IMR-90 (cell line): ENCODE measurements at regions not wholly inside any gene's neighbourhood (a gene's known extent, or its start where the extent isn't known, plus 50 kb on each side); places are given as distances from the start of the nearest gene placed in this dataset.

Experiments
- ATAC-seq: fragments of 200-7000 bp; cut with Tn5 transposase; 2 replicates; pipeline ENCODE4 v1.9.1; 2020; ENCODE audit warnings: low read depth, mild to moderate bottlenecking, moderate library complexity
- BruUV-seq: library from RNA; stranded (reverse); fragments of 400-500 nt; replicated peaks from 2 replicates; lab custom pipeline; 2021; lab: Mats Ljungman, UMichigan
- CTCF ChIA-PET: fragments of 300-600 bp; formaldehyde crosslinking; extraction: SDS; loops from one replicate; lab custom pipeline; 2021; ENCODE audit warnings: antibody characterized with exemption; lab: Yijun Ruan, JAX
- POLR2A ChIA-PET: fragments of 300-600 bp; sonication (Branson Sonifier 250); formaldehyde crosslinking; loops from one replicate; lab custom pipeline; 2022; ENCODE audit warnings: antibody characterized with exemption; ENCODE audit not compliant: unreplicated experiment; lab: Charles Lee
- DNase-seq: peaks from one replicate; pipeline ENCODE4 v3.0.0; 2013
- H2AFZ ChIP-seq: replicated peaks from 2 replicates; pipeline ENCODE3; 2013; ENCODE audit warnings: low read length, mild to moderate bottlenecking; ENCODE audit not compliant: poor library complexity
- H2AK5ac ChIP-seq: 2 replicates; pipeline ENCODE4 v1.6.1; 2013; ENCODE audit warnings: low read depth, low read length, inconsistent platforms
- H2AK9ac ChIP-seq: replicated peaks from 2 replicates; pipeline ENCODE3; 2013; ENCODE audit warnings: mild to moderate bottlenecking, low read depth, low read length, moderate library complexity; ENCODE audit not compliant: poor library complexity
- H2BK120ac ChIP-seq: 2 replicates; pipeline ENCODE4 v1.6.1; 2013; ENCODE audit warnings: low read depth, low read length, inconsistent platforms
- H2BK15ac ChIP-seq: 3 replicates; pipeline ENCODE4 v1.6.1; 2013; ENCODE audit warnings: low read depth, low read length, inconsistent platforms
- H2BK20ac ChIP-seq: 2 replicates; pipeline ENCODE4 v1.6.1; 2013; ENCODE audit warnings: low read depth, mild to moderate bottlenecking, inconsistent platforms, low read length, moderate library complexity
- H2BK5ac ChIP-seq: 2 replicates; pipeline ENCODE4 v1.6.1; 2013; ENCODE audit warnings: mild to moderate bottlenecking, low read depth, low read length, inconsistent platforms; ENCODE audit not compliant: poor library complexity, severe bottlenecking
- H3K14ac ChIP-seq: replicated peaks from 2 replicates; pipeline ENCODE4 v1.6.1; 2013; ENCODE audit warnings: low read depth, low read length, inconsistent platforms
- H3K18ac ChIP-seq: 2 replicates; pipeline ENCODE4 v1.6.1; 2013; ENCODE audit warnings: low read depth, low read length, control low read depth
- H3K23ac ChIP-seq: 2 replicates; pipeline ENCODE4 v1.6.1; 2013; ENCODE audit warnings: low read depth, low read length, inconsistent platforms
- H3K27ac ChIP-seq: 2 replicates; pipeline ENCODE4 v1.5.1; 2013; ENCODE audit warnings: mild to moderate bottlenecking, control low read depth, low read length; ENCODE audit not compliant: insufficient read depth
- H3K27me3 ChIP-seq: 2 replicates; pipeline ENCODE4 v1.6.1; 2013; ENCODE audit warnings: low read length; ENCODE audit not compliant: control insufficient read depth, insufficient read depth
- H3K36me3 ChIP-seq: 2 replicates; pipeline ENCODE4 v1.6.1; 2013; ENCODE audit warnings: low read length, mixed read lengths; ENCODE audit not compliant: control insufficient read depth, insufficient read depth
- H3K4ac ChIP-seq: 2 replicates; pipeline ENCODE4 v1.6.1; 2013; ENCODE audit warnings: low read depth, low read length, inconsistent platforms
- H3K4me1 ChIP-seq: 2 replicates; pipeline ENCODE4 v1.6.1; 2013; ENCODE audit warnings: low read length, mixed read lengths; ENCODE audit not compliant: control insufficient read depth, insufficient read depth
- H3K4me2 ChIP-seq: 2 replicates; pipeline ENCODE4 v1.6.1; 2013; ENCODE audit warnings: low read depth, mild to moderate bottlenecking, control low read depth, low read length, moderate library complexity
- H3K4me3 ChIP-seq: 2 replicates; pipeline ENCODE4 v1.5.1; 2013; ENCODE audit warnings: low read depth, mild to moderate bottlenecking, control low read depth, low read length, moderate library complexity; ENCODE audit not compliant: insufficient read depth
- H3K56ac ChIP-seq: 2 replicates; pipeline ENCODE4 v1.6.1; 2013; ENCODE audit warnings: low read length, inconsistent platforms; ENCODE audit not compliant: insufficient read depth; ENCODE audit errors: extremely low read depth
- H3K79me1 ChIP-seq, 2 experiments: 2 replicates each; pipeline ENCODE4 v1.6.1; 2013; ENCODE audit warnings: low read length in 2 of 2, inconsistent platforms in 1 of 2, low read depth in 1 of 2
- H3K9ac ChIP-seq: 2 replicates; pipeline ENCODE4 v1.6.1; 2013; ENCODE audit warnings: low read depth, low read length, control low read depth
- H3K9me1 ChIP-seq: 2 replicates; pipeline ENCODE4 v1.6.1; 2013; ENCODE audit warnings: low read length, inconsistent platforms; ENCODE audit not compliant: insufficient read depth
- H3K9me3 ChIP-seq: 2 replicates; pipeline ENCODE4 v1.6.1; 2013; ENCODE audit warnings: low read length; ENCODE audit not compliant: control insufficient read depth, insufficient read depth
- H4K20me1 ChIP-seq: 2 replicates; pipeline ENCODE4 v1.6.1; 2013; ENCODE audit warnings: low read length, inconsistent platforms; ENCODE audit not compliant: insufficient read depth
- H4K5ac ChIP-seq: 2 replicates; pipeline ENCODE4 v1.6.1; 2013; ENCODE audit warnings: mild to moderate bottlenecking, low read depth, low read length, control low read depth
- H4K8ac ChIP-seq, 2 experiments: 2 replicates each; pipeline ENCODE4 v1.6.1; 2013; ENCODE audit warnings: low read depth in 2 of 2, low read length in 2 of 2, control low read depth in 1 of 2, inconsistent platforms in 1 of 2
- H4K91ac ChIP-seq: 2 replicates; pipeline ENCODE4 v1.6.1; 2013; ENCODE audit warnings: low read depth, low read length, inconsistent platforms; ENCODE audit not compliant: insufficient read depth
- BHLHE40 ChIP-seq: fragments of 150-350 bp; IDR thresholded peaks from 2 replicates; pipeline ENCODE4 v1.6.1; 2016; ENCODE audit warnings: mild to moderate bottlenecking, low read depth, low read length
- CEBPB ChIP-seq: IDR thresholded peaks from 2 replicates; pipeline ENCODE4 v1.6.1; 2012; ENCODE audit warnings: low read depth, low read length, improper control_type of control experiment
- CHD1 ChIP-seq: IDR thresholded peaks from 2 replicates; pipeline ENCODE4 v1.6.1; 2012; ENCODE audit warnings: low read depth, low read length, improper control_type of control experiment
- ELK1 ChIP-seq: fragments of 150-350 bp; IDR thresholded peaks from 2 replicates; pipeline ENCODE4 v1.6.1; 2016; ENCODE audit warnings: low read depth, mild to moderate bottlenecking, low read length, moderate library complexity, borderline replicate concordance
- FOS ChIP-seq: fragments of 150-350 bp; IDR thresholded peaks from 2 replicates; pipeline ENCODE4 v1.6.1; 2016; ENCODE audit warnings: low read depth, low read length
- MAFK ChIP-seq: IDR thresholded peaks from 2 replicates; pipeline ENCODE4 v1.6.1; 2012; ENCODE audit warnings: low read depth, low read length, improper control_type of control experiment
- MAZ ChIP-seq: IDR thresholded peaks from 2 replicates; pipeline ENCODE4 v1.6.1; 2012; ENCODE audit warnings: low read depth, mild to moderate bottlenecking, low read length, improper control_type of control experiment, moderate library complexity, borderline replicate concordance
- RFX5 ChIP-seq: IDR thresholded peaks from 2 replicates; pipeline ENCODE4 v1.8.0; 2012; ENCODE audit warnings: low read depth, mild to moderate bottlenecking, low read length, moderate library complexity
- WGBS, 2 experiments: methylation state at CpG; one replicate each; pipeline versions ENCODE4 v1.1.5 to v1.1.7; 2013; ENCODE audit warnings: missing lambda C conversion rate in 2 of 2; ENCODE audit not compliant: insufficient read length in 1 of 2; ENCODE audit errors: extremely low coverage in 2 of 2; 5-methylcytosine and 5-hydroxymethylcytosine counted together
- dilution Hi-C: fragments of 300-500 bp; cut with HindIII; formaldehyde crosslinking; loops from one replicate; pipeline ENCODE4 v1.14.3; 2018; ENCODE audit warnings: low sequenced_read_pairs; ENCODE audit not compliant: unreplicated experiment
- in situ Hi-C: fragments of 300-500 bp; cut with MboI; formaldehyde crosslinking; loops from 3 replicates; pipeline ENCODE4 v1.14.3; 2019; ENCODE audit warnings: low sequenced_read_pairs, inconsistent platforms, mixed read lengths
- intact Hi-C: fragments of 100-400 bp; cut with micrococcal nuclease; formaldehyde crosslinking; loops from 2 replicates; pipeline ENCODE4 v1.10.0; 2022
- TF ChIP-seq, protein P1 (sequence below): fragments of 150-350 bp; IDR thresholded peaks from 2 replicates; pipeline ENCODE4 v1.6.1; 2017; ENCODE audit warnings: mild to moderate bottlenecking, antibody characterized with exemption, low read length, low read depth

- peak overlapping the region; percentile 94 for H2BK15ac ChIP-seq
- H3K23ac ChIP-seq: peak overlapping the region; percentile 44; the same call in 1 of the 2 replicates
- peak overlapping the region; percentile 42; the same call in 1 of the 2 replicates for H2AK5ac ChIP-seq
- H3K4me1 ChIP-seq: peaks cover 10% of the 10 kb centered on the region
- in situ Hi-C loops: no loop called here
- intact Hi-C loops: no loop called here
- H3K79me1 ChIP-seq: peaks cover 0 to 4% of the 10 kb centered on the region in 2 experiments; a peak in 1 of 4 replicates
- no CpG with 5 or more reads among the region's 2 CpGs for WGBS, 2 experiments
- peak overlapping the region; percentile 18 for H2AK9ac ChIP-seq
- dilution Hi-C loops: no loop called here
- peak overlapping the region; percentile 10; the same call in 1 of the 2 replicates for H3K18ac ChIP-seq
- no peak overlapping the region for H3K4me3 ChIP-seq
- H3K27me3 ChIP-seq: no peaks in the 10 kb centered on the region
- H4K5ac ChIP-seq: no peak overlapping the region; the same call in 1 of the 2 replicates
- H2BK20ac ChIP-seq: peak overlapping the region; percentile 91
- ChIA-PET POLR2A (no interaction called here), CTCF (no interaction called here)
- H3K36me3 ChIP-seq: no peaks in the 10 kb centered on the region
- peak overlapping the region; percentile 79 for H2AFZ ChIP-seq
- TF ChIP-seq CEBPB (0 out of 2 replicates have a peak, but pooled peaks have one; percentile 6), BHLHE40 (0 out of 2 replicates have a peak, but pooled peaks have one; percentile 10), FOS (peak; percentile 51; the same call in 1 of the 2 replicates), ELK1 (no peak), MAFK (no peak), RFX5 (no peak), MAZ (no peak), CHD1 (no peak)
- TF ChIP-seq, protein P1, sequence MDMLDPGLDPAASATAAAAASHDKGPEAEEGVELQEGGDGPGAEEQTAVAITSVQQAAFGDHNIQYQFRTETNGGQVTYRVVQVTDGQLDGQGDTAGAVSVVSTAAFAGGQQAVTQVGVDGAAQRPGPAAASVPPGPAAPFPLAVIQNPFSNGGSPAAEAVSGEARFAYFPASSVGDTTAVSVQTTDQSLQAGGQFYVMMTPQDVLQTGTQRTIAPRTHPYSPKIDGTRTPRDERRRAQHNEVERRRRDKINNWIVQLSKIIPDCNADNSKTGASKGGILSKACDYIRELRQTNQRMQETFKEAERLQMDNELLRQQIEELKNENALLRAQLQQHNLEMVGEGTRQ: peak; percentile 98
- H3K56ac ChIP-seq: no peak overlapping the region
- H3K9ac ChIP-seq: no peak overlapping the region
- peak overlapping the region; percentile 73; the same call in 1 of the 2 replicates for H3K14ac ChIP-seq
- H4K8ac ChIP-seq: peak overlapping the region; percentile 6 to 82; a peak in 3 of 4 replicates
- H3K27ac ChIP-seq: peak overlapping the region; percentile 14; the same call in 1 of the 2 replicates
- H3K9me1 ChIP-seq: peaks cover 17% of the 10 kb centered on the region
- H3K4me2 ChIP-seq: no peak overlapping the region
- no TSS peak for BruUV-seq
- ATAC-seq: peak; percentile 68
- no peaks in the 10 kb centered on the region for H4K20me1 ChIP-seq
- H3K4ac ChIP-seq: peak overlapping the region; percentile 74
- peak overlapping the region; percentile 11 for H2BK5ac ChIP-seq
- peak overlapping the region; percentile 71 for H2BK120ac ChIP-seq
- DNase-seq: peak; percentile 97
- H4K91ac ChIP-seq: peak overlapping the region; percentile 14; the same call in 1 of the 2 replicates
- H3K9me3 ChIP-seq: no peaks in the 10 kb centered on the region
Measured at GRCh38 chr6:71473926-71474325, 185.3 kb downstream of the OGFRL1 start.
